Sigmoid colon (tissue), 6 donors: ENCODE measurements at regions not wholly inside any gene's neighbourhood (a gene's known extent, or its start where the extent isn't known, plus 50 kb on each side); places are given as distances from the start of the nearest gene placed in this dataset.

ENCODE experiments used
- DNase-seq: peaks from one replicate; pipeline ENCODE4 v3.0.0-alpha.2; 2019
- H3K27ac ChIP-seq, 4 donors: fragments of 200-600 bp; sonication (generic); one replicate each; pipeline ENCODE4 v1.5.1; 2016 to 2019; ENCODE audit warnings: mild to moderate bottlenecking in 1 of 4
- H3K27me3 ChIP-seq, 3 donors: fragments of 200-600 bp; sonication (generic); one replicate each; pipeline ENCODE4 v1.5.1; 2019; ENCODE audit warnings: mild to moderate bottlenecking in 1 of 3
- H3K36me3 ChIP-seq, 4 donors: fragments of 200-600 bp; sonication (generic); one replicate each; pipeline ENCODE4 v1.5.1; 2016 to 2019
- H3K4me1 ChIP-seq, 4 donors: fragments of 200-600 bp; sonication (generic); one replicate each; pipeline ENCODE4 v1.5.1; 2017 to 2019
- H3K4me3 ChIP-seq, 4 donors: fragments of 200-600 bp; sonication (generic); one replicate each; pipeline ENCODE4 v1.5.1; 2017 to 2019; ENCODE audit warnings: mild to moderate bottlenecking in 2 of 4, moderate library complexity in 1 of 4
- H3K9me3 ChIP-seq, 4 donors: fragments of 200-600 bp in 3 of 4; sonication (generic) in 3 of 4; one replicate each; pipeline versions ENCODE4 v1.5.1 to v1.6.1; 2013 to 2019
- EP300 ChIP-seq, 4 donors: sonication (generic); formaldehyde crosslinking; IDR thresholded peaks; one replicate each; pipeline ENCODE4 v1.6.1; 2017; ENCODE audit warnings: antibody characterized with exemption in 4 of 4
- POLR2A ChIP-seq, 2 donors: fragments of 450-650 bp; IDR thresholded peaks; one replicate each; pipeline ENCODE4 v1.6.1; 2016; ENCODE audit warnings: antibody characterized with exemption in 2 of 2, mild to moderate bottlenecking in 2 of 2, moderate library complexity in 2 of 2
- POLR2AphosphoS5 ChIP-seq, 4 donors: sonication (generic); formaldehyde crosslinking; IDR thresholded peaks; one replicate each; pipeline ENCODE4 v1.6.1; 2017; ENCODE audit warnings: antibody characterized with exemption in 4 of 4
- WGBS, 2 donors: extraction: QIAGEN DNeasy Blood & Tissue Kit; methylation state at CpG; one replicate each; pipeline ENCODE4 v1.1.7; 2013; 5-methylcytosine and 5-hydroxymethylcytosine counted together
- intact Hi-C: fragments of 100-400 bp; cut with DNase I; formaldehyde crosslinking; loops from one replicate; pipeline ENCODE4 v1.15.1; 2023
- TF ChIP-seq, protein P1 (sequence below), 4 experiments: fragments of 450-650 bp in 3 of 4; fragments of 200-600 bp in 1 of 4; IDR thresholded peaks; one replicate each; pipeline ENCODE4 v1.5.1; 2016 to 2019; ENCODE audit warnings: antibody characterized with exemption in 4 of 4, mild to moderate bottlenecking in 3 of 4, moderate library complexity in 2 of 4
- donor health status: healthy with polysubstance abuse.
- donor health status: healthy.

GRCh38 chr4:108556588-108557200 lies 63.7 kb upstream of the RPL34 start:
- intact Hi-C loops: no loop called here
- Histone ChIP-seq H3K4me1 (no peaks in the 10 kb centered on the region), H3K9me3 (no peaks in the 10 kb centered on the region), H3K36me3 (no peaks in the 10 kb centered on the region), H3K27me3 (no peaks in the 10 kb centered on the region), H3K4me3 (no peak overlapping the region), H3K27ac (no peak overlapping the region)
- no peak for TF ChIP-seq POLR2AphosphoS5 (IDR thresholded peaks at IDR 0.05)
- no peak for TF ChIP-seq POLR2A (IDR thresholded peaks at IDR 0.05)
- TF ChIP-seq, protein P1, sequence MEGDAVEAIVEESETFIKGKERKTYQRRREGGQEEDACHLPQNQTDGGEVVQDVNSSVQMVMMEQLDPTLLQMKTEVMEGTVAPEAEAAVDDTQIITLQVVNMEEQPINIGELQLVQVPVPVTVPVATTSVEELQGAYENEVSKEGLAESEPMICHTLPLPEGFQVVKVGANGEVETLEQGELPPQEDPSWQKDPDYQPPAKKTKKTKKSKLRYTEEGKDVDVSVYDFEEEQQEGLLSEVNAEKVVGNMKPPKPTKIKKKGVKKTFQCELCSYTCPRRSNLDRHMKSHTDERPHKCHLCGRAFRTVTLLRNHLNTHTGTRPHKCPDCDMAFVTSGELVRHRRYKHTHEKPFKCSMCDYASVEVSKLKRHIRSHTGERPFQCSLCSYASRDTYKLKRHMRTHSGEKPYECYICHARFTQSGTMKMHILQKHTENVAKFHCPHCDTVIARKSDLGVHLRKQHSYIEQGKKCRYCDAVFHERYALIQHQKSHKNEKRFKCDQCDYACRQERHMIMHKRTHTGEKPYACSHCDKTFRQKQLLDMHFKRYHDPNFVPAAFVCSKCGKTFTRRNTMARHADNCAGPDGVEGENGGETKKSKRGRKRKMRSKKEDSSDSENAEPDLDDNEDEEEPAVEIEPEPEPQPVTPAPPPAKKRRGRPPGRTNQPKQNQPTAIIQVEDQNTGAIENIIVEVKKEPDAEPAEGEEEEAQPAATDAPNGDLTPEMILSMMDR (IDR thresholded peaks at IDR 0.05): no peak
- no peak for TF ChIP-seq EP300 (IDR thresholded peaks at IDR 0.05)
- no peak for DNase-seq
- WGBS, 2 donors: 76 to 90% methylated on average over 5 of the region's 5 CpGs

- no peaks in the 10 kb centered on the region for H3K36me3 ChIP-seq
- H3K27ac ChIP-seq: no peak overlapping the region
- no peaks in the 10 kb centered on the region for H3K4me1 ChIP-seq
- H3K4me3 ChIP-seq: no peak overlapping the region
- 78 to 85% methylated on average over 5 of the region's 5 CpGs for WGBS, 2 donors
- H3K9me3 ChIP-seq: no peaks in the 10 kb centered on the region
- intact Hi-C loops: no loop called here
- TF ChIP-seq EP300 (IDR thresholded peaks at IDR 0.05) (no peak), POLR2AphosphoS5 (IDR thresholded peaks at IDR 0.05) (no peak), POLR2A (IDR thresholded peaks at IDR 0.05) (no peak)
- TF ChIP-seq, protein P1 (IDR thresholded peaks at IDR 0.05): no peak
- DNase-seq: no peak
- no peaks in the 10 kb centered on the region for H3K27me3 ChIP-seq
Observed at GRCh38 chr4:108556166-108556565, 64.2 kb upstream of the RPL34 start.

- 55 to 67% methylated on average over 1 of the region's 1 CpG for WGBS, 2 donors
- Histone ChIP-seq H3K36me3 (no peaks in the 10 kb centered on the region), H3K27me3 (no peaks in the 10 kb centered on the region), H3K27ac (no peak overlapping the region), H3K4me1 (no peaks in the 10 kb centered on the region), H3K9me3 (no peaks in the 10 kb centered on the region), H3K4me3 (no peak overlapping the region)
- intact Hi-C loops: no loop called here
- DNase-seq: no peak
- TF ChIP-seq, protein P1 (IDR thresholded peaks at IDR 0.05): no peak
- TF ChIP-seq POLR2A (IDR thresholded peaks at IDR 0.05): no peak
- TF ChIP-seq POLR2AphosphoS5 (IDR thresholded peaks at IDR 0.05): no peak
- no peak for TF ChIP-seq EP300 (IDR thresholded peaks at IDR 0.05)
Observed at GRCh38 chr4:108555701-108556100, 64.7 kb upstream of the RPL34 start.

DNA sequence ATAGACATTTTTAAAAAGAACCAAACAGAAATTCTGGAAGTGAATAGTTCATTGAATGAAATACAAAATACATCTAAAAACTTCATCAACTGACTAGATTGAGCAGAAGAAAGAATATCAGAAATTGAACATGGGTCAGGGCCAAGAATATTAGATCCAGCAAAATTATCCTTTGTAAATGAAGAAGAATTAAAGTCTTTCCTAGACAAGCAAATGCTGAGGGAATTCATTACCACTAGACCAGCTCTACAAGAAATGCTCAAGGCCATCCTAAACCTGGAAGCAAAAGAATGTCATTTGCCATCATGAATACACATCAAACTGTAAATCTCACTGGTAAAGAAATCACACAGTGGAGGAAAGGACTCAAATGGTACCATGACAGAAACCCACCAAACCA lies 72.7 kb upstream of the RPL34 start:
- Histone ChIP-seq H3K36me3 (no peaks in the 10 kb centered on the region), H3K27ac (no peak overlapping the region), H3K4me1 (no peaks in the 10 kb centered on the region), H3K9me3 (peaks cover 0 to 8% (median 0%) of the 10 kb centered on the region in 4 donors), H3K27me3 (no peaks in the 10 kb centered on the region), H3K4me3 (no peak overlapping the region)
- intact Hi-C loops: no loop called here
- no peak for DNase-seq
- no peak for TF ChIP-seq POLR2A (IDR thresholded peaks at IDR 0.05)
- TF ChIP-seq, protein P1 (IDR thresholded peaks at IDR 0.05): no peak
- TF ChIP-seq POLR2AphosphoS5 (IDR thresholded peaks at IDR 0.05): no peak

DNA sequence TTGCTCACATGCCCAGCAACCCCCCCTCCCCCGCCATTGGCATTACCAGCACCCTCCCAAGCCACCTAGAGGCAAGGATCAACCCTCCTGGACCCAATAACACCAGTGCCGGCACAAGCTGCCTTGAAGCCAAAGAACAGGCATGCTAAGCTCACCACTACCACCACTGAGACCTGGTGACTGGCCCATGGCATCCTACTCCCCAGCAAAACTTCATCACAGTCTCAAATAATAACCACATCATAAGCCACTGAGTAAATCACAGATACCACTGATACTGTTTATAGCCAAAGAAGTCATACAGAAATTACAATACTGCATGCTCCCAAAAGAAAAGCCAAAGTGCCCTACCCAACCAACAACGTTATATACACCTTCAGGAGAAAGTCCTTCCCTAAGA lies 73.6 kb upstream of the RPL34 start:
- TF ChIP-seq POLR2A (IDR thresholded peaks at IDR 0.05): no peak
- TF ChIP-seq, protein P1 (IDR thresholded peaks at IDR 0.05): no peak
- TF ChIP-seq EP300 (IDR thresholded peaks at IDR 0.05): no peak
- Histone ChIP-seq H3K36me3 (no peaks in the 10 kb centered on the region), H3K9me3 (peaks cover 0 to 8% (median 0%) of the 10 kb centered on the region in 4 donors), H3K4me1 (no peaks in the 10 kb centered on the region), H3K4me3 (no peak overlapping the region), H3K27ac (no peak overlapping the region), H3K27me3 (no peaks in the 10 kb centered on the region)
- no peak for DNase-seq
- WGBS, 2 donors: 78 to 82% methylated on average over 3 of the region's 3 CpGs
- intact Hi-C loops: no loop called here
